Colonic mucosa (tissue), 4 donors: ENCODE measurements at regions not wholly inside any gene's neighbourhood (a gene's known extent, or its start where the extent isn't known, plus 50 kb on each side); places are given as distances from the start of the nearest gene placed in this dataset.

Experiments
- DNase-seq: peaks from one replicate; pipeline ENCODE4 v3.0.0-alpha.2; 2020
- H3K27ac ChIP-seq: fragments of 200-600 bp; one replicate; pipeline ENCODE4 v1.8.0; 2021
- H3K27me3 ChIP-seq: fragments of 200-600 bp; one replicate; pipeline ENCODE4 v1.8.0; 2021
- H3K36me3 ChIP-seq: fragments of 200-600 bp; one replicate; pipeline ENCODE4 v1.8.0; 2021
- H3K4me1 ChIP-seq: fragments of 200-600 bp; one replicate; pipeline ENCODE4 v1.8.0; 2021; ENCODE audit warnings: mild to moderate bottlenecking
- H3K4me3 ChIP-seq: fragments of 200-600 bp; one replicate; pipeline ENCODE4 v1.8.0; 2021
- H3K9ac ChIP-seq, 2 donors: one replicate each; pipeline ENCODE4 v1.7.0; 2013; ENCODE audit warnings: control low read depth in 2 of 2, low read depth in 2 of 2, low read length in 2 of 2
- H3K9me3 ChIP-seq: fragments of 200-600 bp; one replicate; pipeline ENCODE4 v1.8.0; 2021
- intact Hi-C: fragments of 100-400 bp; cut with DNase I; formaldehyde crosslinking; loops from one replicate; pipeline ENCODE4 v1.14.1; 2022
- TF ChIP-seq, protein P1 (sequence below): fragments of 200-600 bp; IDR thresholded peaks from one replicate; pipeline ENCODE4 v1.8.0; 2022; ENCODE audit warnings: antibody characterized with exemption, mild to moderate bottlenecking
- donor health status: healthy.
- donor health status: DM: no; HTN: no; CAD: no.
- donor health status: DM: no; HTN: no; CAD: no.

DNA sequence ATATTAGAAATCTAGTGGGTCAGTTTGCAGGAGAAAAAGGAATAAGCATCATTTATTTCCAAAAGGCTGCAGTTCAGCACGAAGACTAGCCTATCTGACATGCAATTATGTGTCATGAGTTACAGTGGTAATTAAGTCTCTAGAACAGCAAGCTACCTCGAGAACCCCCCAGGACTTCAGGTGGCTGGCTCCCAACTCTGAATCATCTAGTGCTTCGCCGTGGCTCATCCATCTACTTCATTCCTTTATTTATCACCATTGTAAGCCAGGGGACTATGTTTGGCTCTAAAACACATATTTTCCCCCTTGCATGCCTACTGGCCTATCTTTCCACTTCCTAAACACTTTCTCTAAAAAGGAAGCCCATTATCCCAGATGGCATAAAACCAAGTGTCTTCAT, 121.6 kb downstream of the TXNL1 start:
- no peaks in the 10 kb centered on the region for H3K4me1 ChIP-seq
- TF ChIP-seq, protein P1, sequence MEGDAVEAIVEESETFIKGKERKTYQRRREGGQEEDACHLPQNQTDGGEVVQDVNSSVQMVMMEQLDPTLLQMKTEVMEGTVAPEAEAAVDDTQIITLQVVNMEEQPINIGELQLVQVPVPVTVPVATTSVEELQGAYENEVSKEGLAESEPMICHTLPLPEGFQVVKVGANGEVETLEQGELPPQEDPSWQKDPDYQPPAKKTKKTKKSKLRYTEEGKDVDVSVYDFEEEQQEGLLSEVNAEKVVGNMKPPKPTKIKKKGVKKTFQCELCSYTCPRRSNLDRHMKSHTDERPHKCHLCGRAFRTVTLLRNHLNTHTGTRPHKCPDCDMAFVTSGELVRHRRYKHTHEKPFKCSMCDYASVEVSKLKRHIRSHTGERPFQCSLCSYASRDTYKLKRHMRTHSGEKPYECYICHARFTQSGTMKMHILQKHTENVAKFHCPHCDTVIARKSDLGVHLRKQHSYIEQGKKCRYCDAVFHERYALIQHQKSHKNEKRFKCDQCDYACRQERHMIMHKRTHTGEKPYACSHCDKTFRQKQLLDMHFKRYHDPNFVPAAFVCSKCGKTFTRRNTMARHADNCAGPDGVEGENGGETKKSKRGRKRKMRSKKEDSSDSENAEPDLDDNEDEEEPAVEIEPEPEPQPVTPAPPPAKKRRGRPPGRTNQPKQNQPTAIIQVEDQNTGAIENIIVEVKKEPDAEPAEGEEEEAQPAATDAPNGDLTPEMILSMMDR: no peak
- no peak overlapping the region for H3K9ac ChIP-seq
- intact Hi-C loops: no loop called here
- H3K27me3 ChIP-seq: no peaks in the 10 kb centered on the region
- DNase-seq: no peak
- no peaks in the 10 kb centered on the region for H3K36me3 ChIP-seq
- H3K9me3 ChIP-seq: no peaks in the 10 kb centered on the region
- no peak overlapping the region for H3K27ac ChIP-seq
- H3K4me3 ChIP-seq: no peak overlapping the region

DNA sequence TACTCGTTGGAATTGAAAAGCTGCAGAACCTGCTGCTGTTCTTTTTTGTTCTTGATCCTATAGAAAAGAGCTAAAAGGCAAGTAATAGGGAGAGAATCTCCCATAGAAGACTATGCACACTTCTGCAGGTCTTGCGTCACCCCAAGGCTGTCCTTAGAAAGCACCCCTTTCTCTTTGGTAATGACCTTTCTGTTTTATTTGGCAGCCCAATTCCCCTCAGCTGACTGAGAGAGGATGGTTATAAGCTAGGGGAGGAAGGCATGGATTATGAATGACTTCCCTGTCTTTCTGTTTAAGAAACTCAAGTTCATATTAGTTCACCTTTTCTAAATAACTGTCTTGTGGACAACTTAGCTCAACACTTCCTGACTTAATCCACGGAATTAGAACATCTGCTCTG, 122.9 kb downstream of the TXNL1 start:
- H3K9ac ChIP-seq: no peak overlapping the region
- H3K36me3 ChIP-seq: no peaks in the 10 kb centered on the region
- intact Hi-C loops: no loop called here
- DNase-seq: no peak
- no peaks in the 10 kb centered on the region for H3K4me1 ChIP-seq
- TF ChIP-seq, protein P1: no peak
- H3K9me3 ChIP-seq: no peaks in the 10 kb centered on the region
- H3K27me3 ChIP-seq: no peaks in the 10 kb centered on the region
- H3K4me3 ChIP-seq: no peak overlapping the region
- H3K27ac ChIP-seq: no peak overlapping the region

DNA sequence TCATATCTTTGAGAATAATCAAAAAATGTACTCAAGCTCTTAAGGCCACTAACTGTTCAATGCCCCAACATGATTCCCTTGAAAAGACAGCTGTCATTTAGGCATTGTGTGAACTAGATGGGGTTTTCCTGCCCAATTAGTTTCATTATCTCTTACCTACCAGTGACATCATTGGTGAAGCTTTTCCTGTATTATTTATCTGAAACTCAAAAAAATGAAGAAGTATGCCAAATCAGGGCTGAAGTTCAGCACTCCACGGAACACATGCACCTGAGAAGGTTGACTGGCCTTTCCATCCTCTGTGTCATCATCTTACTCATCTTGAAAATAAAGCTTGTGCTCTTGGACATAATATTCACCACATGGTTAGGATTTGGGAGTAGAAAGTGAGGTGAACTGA, 126.4 kb downstream of the TXNL1 start:
- intact Hi-C loops: no loop called here
- Histone ChIP-seq H3K4me1 (no peaks in the 10 kb centered on the region), H3K36me3 (no peaks in the 10 kb centered on the region), H3K9ac (no peak overlapping the region), H3K9me3 (no peaks in the 10 kb centered on the region), H3K27ac (no peak overlapping the region), H3K4me3 (no peak overlapping the region), H3K27me3 (no peaks in the 10 kb centered on the region)
- DNase-seq: no peak
- TF ChIP-seq, protein P1: no peak

DNA sequence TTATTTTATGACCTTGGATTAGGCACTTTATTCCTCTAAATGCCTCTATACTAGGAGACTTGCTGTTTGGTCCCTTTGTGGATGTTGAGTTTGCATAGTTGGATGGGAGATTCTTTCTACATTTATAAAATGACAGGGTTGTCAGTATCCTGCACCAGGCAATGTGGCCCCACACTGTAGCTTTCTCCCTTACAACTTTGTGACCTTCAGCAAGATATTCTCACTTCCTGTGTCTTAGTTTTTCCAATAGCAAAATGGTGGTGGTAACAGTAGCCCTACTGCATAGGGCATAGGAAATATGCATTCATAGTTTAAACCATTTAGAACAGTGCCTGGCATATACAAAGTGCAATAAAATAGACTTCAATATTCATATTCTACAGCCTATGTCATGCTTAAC, 128.3 kb downstream of the TXNL1 start:
- Histone ChIP-seq H3K36me3 (no peaks in the 10 kb centered on the region), H3K9me3 (no peaks in the 10 kb centered on the region), H3K27ac (no peak overlapping the region), H3K27me3 (no peaks in the 10 kb centered on the region), H3K4me1 (no peaks in the 10 kb centered on the region), H3K4me3 (no peak overlapping the region), H3K9ac (no peak overlapping the region)
- DNase-seq: no peak
- intact Hi-C loops: no loop called here
- TF ChIP-seq, protein P1: no peak

DNA sequence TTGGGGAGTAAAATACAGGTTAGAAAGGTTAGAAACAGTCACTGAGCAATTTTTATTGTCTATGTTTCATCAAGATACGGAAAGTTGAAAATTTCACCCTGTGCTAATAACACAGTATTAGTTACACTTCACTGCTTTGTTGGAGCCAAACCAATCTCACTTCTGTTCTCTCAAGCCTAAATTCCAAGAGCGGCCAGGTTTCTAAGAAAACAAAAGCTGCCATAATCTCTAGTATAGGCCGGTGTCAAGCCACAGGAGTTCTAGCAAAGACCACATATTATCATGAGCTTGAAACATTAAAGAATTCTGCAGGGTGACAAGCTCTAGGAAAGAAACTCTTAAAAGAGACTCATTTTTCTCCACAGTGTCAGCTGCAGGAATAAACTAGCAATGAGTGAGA, 128.7 kb downstream of the TXNL1 start:
- Histone ChIP-seq H3K9me3 (no peaks in the 10 kb centered on the region), H3K36me3 (no peaks in the 10 kb centered on the region), H3K27ac (no peak overlapping the region), H3K4me3 (no peak overlapping the region), H3K9ac (no peak overlapping the region), H3K27me3 (no peaks in the 10 kb centered on the region), H3K4me1 (no peaks in the 10 kb centered on the region)
- intact Hi-C loops: loop anchor here (2.0 kb wide), 1 partner anchor 31 kb away; no protein-coding TSS in a partner anchor
- DNase-seq: no peak
- TF ChIP-seq, protein P1: no peak
